ENCODE measurements at regions not wholly inside any gene's neighbourhood (a gene's known extent, or its start where the extent isn't known, plus 50 kb on each side); places are given as distances from the start of the nearest gene placed in this dataset.
A peak's percentile ranks its signal among the peaks of the same experiment; 100 is the strongest.
"Not testable (repeated sequence)": the region's sequence is repeated elsewhere in the genome, so short reads cannot be mapped to it uniquely, and the experiment has no call there.

- not testable (repeated sequence) for DNase-seq
These were observed 87.3 kb upstream of the MAP10 start for GRCh38 chr1:232717911-232718310.

GRCh38 chr1:232718928-232719927 lies 86.0 kb upstream of the MAP10 start:
- DNase-seq, result no peak

DNA sequence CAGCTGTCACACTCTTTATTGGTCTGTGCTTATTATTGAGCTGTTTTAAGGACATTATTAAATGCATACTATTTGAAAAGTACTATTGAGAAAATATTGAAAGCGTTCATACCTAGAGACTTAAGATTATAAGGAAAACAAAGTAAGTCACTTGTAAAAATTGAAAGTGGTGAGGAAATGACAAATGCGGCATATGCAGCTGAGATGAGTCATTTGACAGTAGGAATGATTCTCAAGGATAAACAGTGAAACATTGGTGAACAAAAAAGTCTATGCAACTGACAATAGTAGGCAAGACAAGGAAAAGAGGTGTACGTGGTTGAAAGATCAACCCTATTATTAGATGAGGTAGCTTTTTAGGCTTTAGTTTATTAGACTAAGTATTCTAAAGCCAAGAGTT lies 82.6 kb upstream of the MAP10 start:
- DNase-seq, result no peak

GRCh38 chr1:232725305-232726047 lies 79.7 kb upstream of the MAP10 start:
- DNase-seq, result peak in 1 of 2 experiments; percentile 5

GRCh38 chr1:232726048-232726779 lies 79.0 kb upstream of the MAP10 start:
- DNase-seq, result no peak

- DNase-seq, result no peak
These were observed 76.5 kb upstream of the MAP10 start for GRCh38 chr1:232728507-232729263.

- DNase-seq, result no peak
These were observed 72.8 kb upstream of the MAP10 start for GRCh38 chr1:232732344-232732910.

DNA sequence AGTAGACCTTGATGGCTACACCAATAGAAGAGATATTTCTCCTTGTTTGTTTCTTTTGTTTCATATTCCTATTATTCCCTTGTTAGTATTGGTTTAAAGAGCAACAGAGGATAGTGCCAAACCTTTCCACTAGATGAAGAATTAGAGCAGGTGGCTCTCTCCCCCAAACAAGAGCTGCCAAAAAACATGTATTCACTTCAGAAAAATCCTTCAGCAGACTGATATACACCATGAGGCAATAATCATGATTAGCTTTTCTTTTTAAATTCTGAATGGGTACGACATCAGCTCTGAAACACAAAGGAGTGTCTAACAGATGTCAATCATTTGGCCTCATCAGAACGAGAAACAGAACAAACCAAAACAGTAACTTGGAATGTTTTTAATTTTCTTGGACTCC lies 67.3 kb upstream of the MAP10 start:
- no peak for DNase-seq

GRCh38 chr1:232743999-232744398 lies 61.2 kb upstream of the MAP10 start:
- no peak for DNase-seq

GRCh38 chr1:232744847-232745246 lies 60.4 kb upstream of the MAP10 start:
- no peak for DNase-seq

GRCh38 chr1:232745698-232746097 lies 59.5 kb upstream of the MAP10 start:
- DNase-seq, result not testable (repeated sequence)

GRCh38 chr1:232748910-232749368 lies 56.3 kb upstream of the MAP10 start:
- no peak for DNase-seq

DNA sequence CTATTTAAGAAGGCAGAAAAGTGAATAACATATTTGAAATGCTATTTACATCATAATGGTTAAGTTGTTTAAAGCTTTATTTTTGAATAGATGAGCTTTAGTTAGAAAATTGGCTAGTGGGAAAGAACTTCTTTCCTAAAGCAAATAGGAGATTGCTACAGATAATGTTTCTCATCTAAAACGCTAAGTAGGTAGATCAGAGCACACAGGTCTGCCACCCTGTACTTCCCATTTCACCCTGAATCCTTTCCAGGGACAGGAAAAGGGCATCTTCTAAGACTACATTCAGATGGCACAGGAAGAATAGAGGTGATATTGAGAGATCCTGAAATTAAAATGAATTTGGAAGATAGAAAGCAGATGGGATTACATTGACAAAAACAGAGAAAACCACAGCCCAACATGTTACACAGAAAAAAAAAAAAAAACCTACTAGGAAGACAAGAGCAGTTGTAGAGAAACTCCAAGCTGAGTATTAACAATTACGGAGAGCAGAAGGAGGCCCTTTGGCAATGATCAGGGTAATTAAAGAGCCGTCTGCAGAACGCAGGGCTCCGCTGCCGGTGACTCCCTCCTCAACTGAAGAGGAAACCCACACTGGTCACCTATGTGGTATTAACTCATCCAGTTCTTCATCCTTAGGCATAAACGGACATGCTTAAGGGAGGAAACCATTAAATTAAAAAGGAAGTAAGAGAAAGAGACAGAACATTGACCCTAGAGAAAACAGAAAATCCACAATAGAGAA lies 53.6 kb upstream of the MAP10 start:
- DNase-seq, result no peak

DNA sequence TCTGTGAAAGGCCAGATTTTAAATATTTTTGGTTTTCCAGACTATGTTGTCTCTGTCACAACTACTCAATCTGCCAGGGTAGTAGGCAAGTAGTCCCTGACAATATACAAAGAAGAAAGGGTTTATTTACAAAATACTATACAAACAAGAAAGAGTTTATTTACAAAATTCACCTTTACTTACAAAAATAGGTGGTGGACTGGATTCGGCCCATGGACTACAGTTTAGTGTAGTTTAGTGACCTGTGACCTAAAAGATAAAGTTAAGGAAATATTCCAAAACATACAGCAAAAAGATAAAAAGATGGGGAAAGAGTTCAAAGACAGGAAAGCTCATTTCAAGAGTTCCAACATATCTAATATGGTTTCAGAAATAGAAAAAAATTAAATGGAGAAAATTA lies 52.9 kb upstream of the MAP10 start:
- DNase-seq, result no peak

DNA sequence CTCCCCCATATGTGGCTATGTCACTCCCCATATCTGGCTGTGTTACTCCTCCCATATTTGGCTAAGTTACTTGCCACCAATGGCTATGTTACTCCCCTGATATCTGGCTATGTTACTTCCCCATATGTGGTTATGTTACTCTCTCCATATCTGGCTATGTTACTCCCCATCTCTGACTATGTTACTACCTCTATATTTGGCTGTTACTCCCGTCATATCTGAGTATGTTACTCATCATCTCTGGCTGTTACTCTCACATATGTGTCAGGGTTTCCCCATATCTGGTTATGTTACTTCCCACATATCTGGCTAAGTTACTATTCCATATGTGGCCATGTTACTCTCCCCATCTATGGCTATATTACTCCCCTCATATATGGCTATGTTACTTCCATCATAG lies 50.3 kb upstream of the MAP10 start:
- DNase-seq, result no peak

All from SW 1271 (cell line).